ENCODE measurements at regions not wholly inside any gene's neighbourhood (a gene's known extent, or its start where the extent isn't known, plus 50 kb on each side); places are given as distances from the start of the nearest gene placed in this dataset.

GRCh38 chr4:65249111-65249510, 421.2 kb downstream of the EPHA5 start:
- H3K4me3 ChIP-seq (replicated peaks; ENCODE audit: insufficient read depth, low read length): no peak overlapping the region
- TF ChIP-seq GABPA (IDR thresholded peaks at IDR 0.05; ENCODE audit: low read depth) (no peak), CTCF (IDR thresholded peaks at IDR 0.05; ENCODE audit: insufficient read depth, low read length) (no peak), POLR2AphosphoS5 (IDR thresholded peaks at IDR 0.05; ENCODE audit: low read depth) (no peak), SPI1 (IDR thresholded peaks at IDR 0.05; ENCODE audit: borderline replicate concordance, low read depth) (no peak), REST (IDR thresholded peaks at IDR 0.05; ENCODE audit: insufficient replicate concordance, low read depth) (no peak)
- H3K27ac ChIP-seq (replicated peaks): no peak overlapping the region
- no peaks in the 10 kb centered on the region for H3K27me3 ChIP-seq (ENCODE audit: insufficient read depth, poor library complexity, severe bottlenecking)
- no peak for DNase-seq (ENCODE audit: low read depth in 1 of 2, low spot score in 1 of 2)

GRCh38 chr4:65242156-65242846, 428.0 kb downstream of the EPHA5 start:
- H3K4me3 ChIP-seq (replicated peaks; ENCODE audit: insufficient read depth, low read length): no peak overlapping the region
- no peak overlapping the region for H3K27ac ChIP-seq (replicated peaks)
- no peaks in the 10 kb centered on the region for H3K27me3 ChIP-seq (ENCODE audit: insufficient read depth, poor library complexity, severe bottlenecking)
- TF ChIP-seq POLR2AphosphoS5 (IDR thresholded peaks at IDR 0.05; ENCODE audit: low read depth): no peak
- no peak for TF ChIP-seq GABPA (IDR thresholded peaks at IDR 0.05; ENCODE audit: low read depth)
- no peak for TF ChIP-seq SPI1 (IDR thresholded peaks at IDR 0.05; ENCODE audit: borderline replicate concordance, low read depth)
- TF ChIP-seq REST (IDR thresholded peaks at IDR 0.05; ENCODE audit: insufficient replicate concordance, low read depth): no peak
- no peak for TF ChIP-seq CTCF (IDR thresholded peaks at IDR 0.05; ENCODE audit: insufficient read depth, low read length)
- DNase-seq (ENCODE audit: low read depth in 1 of 2, low spot score in 1 of 2): no peak

GRCh38 chr4:65241257-65241997, 428.9 kb downstream of the EPHA5 start:
- no peak overlapping the region for H3K4me3 ChIP-seq (replicated peaks; ENCODE audit: insufficient read depth, low read length)
- H3K27me3 ChIP-seq (ENCODE audit: insufficient read depth, poor library complexity, severe bottlenecking): no peaks in the 10 kb centered on the region
- no peak overlapping the region for H3K27ac ChIP-seq (replicated peaks)
- no peak for TF ChIP-seq REST (IDR thresholded peaks at IDR 0.05; ENCODE audit: insufficient replicate concordance, low read depth)
- no peak for TF ChIP-seq POLR2AphosphoS5 (IDR thresholded peaks at IDR 0.05; ENCODE audit: low read depth)
- no peak for TF ChIP-seq SPI1 (IDR thresholded peaks at IDR 0.05; ENCODE audit: borderline replicate concordance, low read depth)
- no peak for DNase-seq (ENCODE audit: low read depth in 1 of 2, low spot score in 1 of 2)
